Panc1 (cell line): ENCODE measurements at regions not wholly inside any gene's neighbourhood (a gene's known extent, or its start where the extent isn't known, plus 50 kb on each side); places are given as distances from the start of the nearest gene placed in this dataset.

ENCODE experiments used
- POLR2AphosphoS5 ChIP-seq: IDR thresholded peaks from 2 replicates; pipeline ENCODE4 v1.6.1; 2012; ENCODE audit warnings: mild to moderate bottlenecking, low read depth, low read length, moderate library complexity
- TF ChIP-seq, protein P1 (sequence below): fragments of 450-650 bp; IDR thresholded peaks from 2 replicates; pipeline ENCODE4 v1.5.1; 2017; ENCODE audit warnings: mild to moderate bottlenecking

DNA sequence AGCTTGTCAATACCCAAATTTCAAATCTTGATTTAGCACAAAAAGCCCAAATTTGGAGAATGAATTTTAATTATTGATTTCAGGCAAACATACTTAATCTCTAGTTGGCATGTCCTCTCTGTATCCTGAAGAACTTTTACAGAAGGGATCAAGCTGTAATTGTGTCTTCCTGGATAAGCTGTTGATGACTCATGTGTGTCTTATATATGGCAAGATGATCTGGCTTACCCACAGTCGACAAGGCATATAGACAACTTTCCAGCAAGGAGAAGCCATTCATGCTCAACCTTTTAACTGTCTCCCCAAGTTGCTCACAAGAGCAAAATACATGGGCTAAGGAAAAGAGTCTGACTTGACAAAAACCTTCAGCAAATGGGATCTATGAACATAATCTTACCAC, 112.5 kb upstream of the SLCO6A1 start:
- TF ChIP-seq, protein P1, sequence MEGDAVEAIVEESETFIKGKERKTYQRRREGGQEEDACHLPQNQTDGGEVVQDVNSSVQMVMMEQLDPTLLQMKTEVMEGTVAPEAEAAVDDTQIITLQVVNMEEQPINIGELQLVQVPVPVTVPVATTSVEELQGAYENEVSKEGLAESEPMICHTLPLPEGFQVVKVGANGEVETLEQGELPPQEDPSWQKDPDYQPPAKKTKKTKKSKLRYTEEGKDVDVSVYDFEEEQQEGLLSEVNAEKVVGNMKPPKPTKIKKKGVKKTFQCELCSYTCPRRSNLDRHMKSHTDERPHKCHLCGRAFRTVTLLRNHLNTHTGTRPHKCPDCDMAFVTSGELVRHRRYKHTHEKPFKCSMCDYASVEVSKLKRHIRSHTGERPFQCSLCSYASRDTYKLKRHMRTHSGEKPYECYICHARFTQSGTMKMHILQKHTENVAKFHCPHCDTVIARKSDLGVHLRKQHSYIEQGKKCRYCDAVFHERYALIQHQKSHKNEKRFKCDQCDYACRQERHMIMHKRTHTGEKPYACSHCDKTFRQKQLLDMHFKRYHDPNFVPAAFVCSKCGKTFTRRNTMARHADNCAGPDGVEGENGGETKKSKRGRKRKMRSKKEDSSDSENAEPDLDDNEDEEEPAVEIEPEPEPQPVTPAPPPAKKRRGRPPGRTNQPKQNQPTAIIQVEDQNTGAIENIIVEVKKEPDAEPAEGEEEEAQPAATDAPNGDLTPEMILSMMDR: no peak
- no peak for TF ChIP-seq POLR2AphosphoS5
